Endothelial cell of umbilical vein (primary cell): ENCODE measurements at regions not wholly inside any gene's neighbourhood (a gene's known extent, or its start where the extent isn't known, plus 50 kb on each side); places are given as distances from the start of the nearest gene placed in this dataset.

Experiments
- BruUV-seq: library from RNA; stranded (reverse); fragments of 400-500 nt; replicated peaks from 2 replicates; lab custom pipeline; 2021; lab: Mats Ljungman, UMichigan
- CTCF ChIA-PET: fragments of 300-600, 350-600 bp; sonication (Branson Sonifier 250); formaldehyde crosslinking; loops from one replicate; lab custom pipeline; 2021; ENCODE audit warnings: antibody characterized with exemption, inconsistent platforms; lab: Charles Lee
- POLR2A ChIA-PET: fragments of 300-600, 350-600 bp; sonication (Branson Sonifier 250); formaldehyde crosslinking; loops from one replicate; lab custom pipeline; 2021; ENCODE audit warnings: antibody characterized with exemption, inconsistent platforms; lab: Charles Lee
- DNase-seq: peaks from one replicate; pipeline ENCODE4 v3.0.0-alpha.2; 2011; ENCODE audit warnings: low read depth, low spot score
- FAIRE-seq: peaks from 2 replicates; lab custom pipeline; 2011; peaks lifted over from hg19 to GRCh38; lab: Jason Lieb, UNC
- H2AFZ ChIP-seq: 2 replicates; pipeline ENCODE4 v1.6.0; 2012; ENCODE audit warnings: low read depth, low read length, control low read depth, inconsistent platforms
- H3K27ac ChIP-seq: 2 replicates; pipeline ENCODE4 v1.5.1; 2011; ENCODE audit warnings: low read depth, mild to moderate bottlenecking, control low read depth, low read length, moderate library complexity; ENCODE audit not compliant: insufficient read depth
- H3K27me3 ChIP-seq, 2 experiments: 2 replicates each; pipeline versions ENCODE4 v1.6.0 to v1.6.1; 2011; ENCODE audit warnings: low read length in 2 of 2, mixed read lengths in 1 of 2; ENCODE audit not compliant: control insufficient read depth in 2 of 2, insufficient read depth in 2 of 2
- H3K36me3 ChIP-seq, 2 experiments: 2 replicates in 1 of 2; 3 replicates in 1 of 2; pipeline ENCODE4 v1.5.1; 2011; ENCODE audit warnings: low read length in 2 of 2, mild to moderate bottlenecking in 1 of 2, moderate library complexity in 1 of 2; ENCODE audit not compliant: control insufficient read depth in 2 of 2, insufficient read depth in 2 of 2; ENCODE audit errors: extremely low read depth in 1 of 2
- H3K4me1 ChIP-seq: 3 replicates; pipeline ENCODE4 v1.5.1; 2011; ENCODE audit warnings: mild to moderate bottlenecking, low read length; ENCODE audit not compliant: control insufficient read depth, insufficient read depth; ENCODE audit errors: extremely low read depth
- H3K4me2 ChIP-seq: 2 replicates; pipeline ENCODE4 v1.6.1; 2011; ENCODE audit warnings: low read length, control low read depth, mixed read lengths; ENCODE audit not compliant: insufficient read depth
- H3K4me3 ChIP-seq, 3 experiments: fragments of 200-600 bp in 1 of 3; sonication (generic), shearing (Covaris generic) in 1 of 3; replicated peaks in 1 of 3; 2 replicates each; pipeline ENCODE4 v1.5.1; 2011 to 2016; ENCODE audit warnings: control low read depth in 3 of 3, low read length in 3 of 3, mild to moderate bottlenecking in 2 of 3, inconsistent platforms in 1 of 3, low read depth in 1 of 3, moderate library complexity in 1 of 3; ENCODE audit not compliant: insufficient read depth in 1 of 3
- H3K79me2 ChIP-seq: 2 replicates; pipeline ENCODE4 v1.6.0; 2012; ENCODE audit warnings: low read length, inconsistent platforms; ENCODE audit not compliant: control insufficient read depth, insufficient read depth
- H3K9ac ChIP-seq: replicated peaks from 2 replicates; pipeline ENCODE3; 2011; ENCODE audit warnings: low read length, control low read depth; ENCODE audit not compliant: insufficient read depth; ENCODE audit errors: extremely low read depth
- H3K9me1 ChIP-seq: replicated peaks from 3 replicates; pipeline ENCODE4 v1.6.0; 2011; ENCODE audit warnings: mild to moderate bottlenecking, low read length; ENCODE audit not compliant: control insufficient read depth, insufficient read depth; ENCODE audit errors: extremely low read depth
- H3K9me3 ChIP-seq: replicated peaks from 2 replicates; pipeline ENCODE4 v1.5.1; 2012; ENCODE audit warnings: low read length, inconsistent platforms; ENCODE audit not compliant: control insufficient read depth, insufficient read depth
- H4K20me1 ChIP-seq: replicated peaks from 2 replicates; pipeline ENCODE3; 2011; ENCODE audit warnings: mild to moderate bottlenecking, low read length; ENCODE audit not compliant: control insufficient read depth, insufficient read depth; ENCODE audit errors: extremely low read depth
- CTCF ChIP-seq, 2 donors: IDR thresholded peaks; 1 replicate in 1 of 2; 2 replicates in 1 of 2; pipeline ENCODE4 v1.5.1; 2011; ENCODE audit warnings: low read length in 2 of 2, mild to moderate bottlenecking in 2 of 2, moderate library complexity in 2 of 2, control low read depth in 1 of 2, inconsistent platforms in 1 of 2, low read depth in 1 of 2; ENCODE audit not compliant: insufficient read depth in 1 of 2; ENCODE audit errors: extremely low read depth in 1 of 2
- EZH2 ChIP-seq: IDR thresholded peaks from 2 replicates; pipeline ENCODE4 v1.6.1; 2012; ENCODE audit warnings: borderline replicate concordance, low read depth, mild to moderate bottlenecking, moderate library complexity, low read length, inconsistent platforms; ENCODE audit not compliant: severe bottlenecking
- FOS ChIP-seq: IDR thresholded peaks from 2 replicates; pipeline ENCODE4 v1.6.1; 2011; ENCODE audit warnings: mild to moderate bottlenecking, low read length, moderate library complexity, borderline replicate concordance; ENCODE audit not compliant: insufficient read depth
- GATA2 ChIP-seq: IDR thresholded peaks from 2 replicates; pipeline ENCODE4 v1.7.0; 2011; ENCODE audit warnings: low read depth, mild to moderate bottlenecking, moderate library complexity, mixed read lengths, low read length; ENCODE audit not compliant: insufficient read length, insufficient read depth
- JUN ChIP-seq: IDR thresholded peaks from 2 replicates; pipeline ENCODE4 v1.6.1; 2011; ENCODE audit warnings: borderline replicate concordance, low read depth; ENCODE audit not compliant: insufficient read length, insufficient read depth
- MAX ChIP-seq: IDR thresholded peaks from 2 replicates; pipeline ENCODE4 v1.6.1; 2011; ENCODE audit not compliant: insufficient read depth, insufficient read length
- MYC ChIP-seq: IDR thresholded peaks from one replicate; pipeline ENCODE4 v1.6.1; 2011; ENCODE audit warnings: mild to moderate bottlenecking, low read depth, low read length
- POLR2A ChIP-seq: IDR thresholded peaks from 2 replicates; pipeline ENCODE4 v1.6.1; 2012; ENCODE audit warnings: low read depth, mild to moderate bottlenecking, control low read depth, low read length
- POLR2AphosphoS5 ChIP-seq: IDR thresholded peaks from 2 replicates; pipeline ENCODE4 v1.6.1; 2012; ENCODE audit warnings: low read depth, mild to moderate bottlenecking, control low read depth, low read length, moderate library complexity; ENCODE audit not compliant: insufficient read depth
- dilution Hi-C: fragments of 300-500 bp; cut with MboI; formaldehyde crosslinking; loops from one replicate; pipeline ENCODE4 v1.15.0; 2019; ENCODE audit warnings: low sequenced_read_pairs; ENCODE audit not compliant: extremely low pct_ligation_motif_present
- intact Hi-C: fragments of 100-400 bp; cut with micrococcal nuclease; formaldehyde crosslinking; loops from one replicate; pipeline ENCODE4 v1.10.0; 2022

- Histone ChIP-seq H3K4me3 (no peak overlapping the region), H3K9me3 (peaks cover 11% of the 10 kb centered on the region), H3K4me2 (no peak overlapping the region), H2AFZ (no peak overlapping the region), H3K36me3 (no peaks in the 10 kb centered on the region), H4K20me1 (no peaks in the 10 kb centered on the region), H3K27ac (no peak overlapping the region), H3K4me1 (no peaks in the 10 kb centered on the region), H3K9me1 (no peaks in the 10 kb centered on the region), H3K27me3 (no peaks in the 10 kb centered on the region), H3K79me2 (no peaks in the 10 kb centered on the region), H3K9ac (no peak overlapping the region)
- dilution Hi-C loops: no loop called here
- FAIRE-seq: no peak
- ChIA-PET CTCF (no interaction called here), POLR2A (no interaction called here)
- no peak for DNase-seq
- TF ChIP-seq POLR2AphosphoS5 (no peak), POLR2A (no peak)
- BruUV-seq: no TSS peak
- intact Hi-C loops: no loop called here
These were observed 515.8 kb downstream of the GALR1 start for GRCh38 chr18:77765468-77765867.

GRCh38 chr18:77766421-77766820, 516.8 kb downstream of the GALR1 start:
- intact Hi-C loops: no loop called here
- POLR2A ChIA-PET: no interaction called here
- BruUV-seq: no TSS peak

More at GRCh38 chr18:77766421-77766820, 516.8 kb downstream of the GALR1 start:
- Histone ChIP-seq H3K27me3 (no peaks in the 10 kb centered on the region), H3K27ac (no peak overlapping the region), H3K36me3 (no peaks in the 10 kb centered on the region), H4K20me1 (no peaks in the 10 kb centered on the region), H3K9me3 (peaks cover 11% of the 10 kb centered on the region), H3K9ac (no peak overlapping the region), H3K79me2 (no peaks in the 10 kb centered on the region), H3K4me1 (no peaks in the 10 kb centered on the region), H3K4me2 (no peak overlapping the region), H3K4me3 (no peak overlapping the region), H2AFZ (no peak overlapping the region), H3K9me1 (no peaks in the 10 kb centered on the region)
- no peak for TF ChIP-seq GATA2
- TF ChIP-seq MYC: no peak
- no peak for TF ChIP-seq FOS
- TF ChIP-seq JUN: no peak
- no peak for TF ChIP-seq CTCF (IDR thresholded peaks at IDR 0.05; ENCODE audit: extremely low read depth in 1 of 2, insufficient read depth in 1 of 2, low read depth in 1 of 2, low read length in 2 of 2)
- no peak for TF ChIP-seq POLR2AphosphoS5
- no peak for TF ChIP-seq EZH2
- no peak for TF ChIP-seq MAX
- TF ChIP-seq POLR2A: no peak
- no peak for DNase-seq
- no peak for FAIRE-seq
- CTCF ChIA-PET: no interaction called here
- dilution Hi-C loops: no loop called here
